MCF 10A (cell line): ENCODE measurements at regions not wholly inside any gene's neighbourhood (a gene's known extent, or its start where the extent isn't known, plus 50 kb on each side); places are given as distances from the start of the nearest gene placed in this dataset.

Source experiments
- BruUV-seq: library from RNA; stranded (reverse); fragments of 400-500 nt; replicated peaks from 2 replicates; lab custom pipeline; 2021; lab: Mats Ljungman, UMichigan
- CTCF ChIA-PET: fragments of 300-600 bp; sonication (Branson Sonifier 250); formaldehyde crosslinking; extraction: SDS; loops from one replicate; lab custom pipeline; 2021; ENCODE audit warnings: antibody characterized with exemption, inconsistent platforms; lab: Yijun Ruan, JAX
- POLR2A ChIA-PET: fragments of 300-600, 350-650 bp; sonication (Branson Sonifier 250); formaldehyde crosslinking; extraction: SDS; loops from one replicate; lab custom pipeline; 2020; ENCODE audit warnings: antibody characterized with exemption, inconsistent platforms; lab: Yijun Ruan, JAX
- DNase-seq: peaks from one replicate; pipeline ENCODE4 v3.0.0-alpha.2; 2018; ENCODE audit not compliant: unreplicated experiment
- H3K27ac Mint-ChIP-seq: one replicate; pipeline ENCODE4 v1.8.0; 2022; ENCODE audit warnings: mild to moderate bottlenecking, low read depth, mixed read lengths; ENCODE audit not compliant: unreplicated experiment
- H3K27me3 Mint-ChIP-seq: one replicate; pipeline ENCODE4 v1.8.0; 2022; ENCODE audit warnings: mixed read lengths; ENCODE audit not compliant: insufficient read depth, unreplicated experiment
- H3K36me3 Mint-ChIP-seq: one replicate; pipeline ENCODE4 v1.8.0; 2022; ENCODE audit warnings: mild to moderate bottlenecking, moderate library complexity, mixed read lengths; ENCODE audit not compliant: insufficient read depth, unreplicated experiment
- H3K4me1 Mint-ChIP-seq: one replicate; pipeline ENCODE4 v1.8.0; 2022; ENCODE audit warnings: mixed read lengths; ENCODE audit not compliant: insufficient read depth, unreplicated experiment
- H3K4me3 Mint-ChIP-seq: one replicate; pipeline ENCODE4 v1.8.0; 2022; ENCODE audit warnings: mild to moderate bottlenecking, moderate library complexity, mixed read lengths; ENCODE audit not compliant: unreplicated experiment
- H3K9me3 Mint-ChIP-seq: one replicate; pipeline ENCODE4 v1.8.0; 2022; ENCODE audit warnings: mixed read lengths; ENCODE audit not compliant: unreplicated experiment
- intact Hi-C: fragments of 100-400 bp; cut with micrococcal nuclease; formaldehyde crosslinking; loops from 2 replicates; pipeline ENCODE4 v1.14.1; 2022
- TF ChIP-seq, protein P1 (sequence below): fragments of 200-600 bp; IDR thresholded peaks from one replicate; pipeline ENCODE4 v1.8.0; 2022; ENCODE audit warnings: antibody characterized with exemption, mild to moderate bottlenecking; ENCODE audit not compliant: unreplicated experiment

DNA sequence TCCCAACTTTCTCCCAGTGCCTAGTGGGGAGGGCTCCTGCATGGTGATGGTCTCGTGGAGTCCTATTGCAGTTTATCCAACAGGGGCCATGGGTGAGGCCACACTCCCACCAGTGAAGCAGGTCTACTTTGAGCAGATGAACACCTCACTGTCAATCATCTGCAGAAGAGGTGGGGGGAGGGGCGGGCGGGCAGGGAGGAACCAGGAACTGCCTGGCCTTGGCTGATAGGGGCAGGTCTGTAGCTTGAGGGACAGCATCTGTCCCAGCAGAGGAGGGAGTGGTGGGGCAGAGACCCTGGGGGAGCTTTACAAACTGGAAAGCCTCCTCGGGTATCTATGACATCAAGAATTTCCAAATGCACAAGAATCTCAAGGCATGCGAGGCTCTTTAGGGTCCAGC lies 58.7 kb upstream of the ZNF423 start:
- CTCF ChIA-PET: interaction anchor here (0.5 kb wide), 1 partner anchor 63 kb away, joined by 5 read pairs; no protein-coding TSS in a partner anchor
- H3K4me1 Mint-ChIP-seq: no peaks in the 10 kb centered on the region
- POLR2A ChIA-PET: no interaction called here

DNA sequence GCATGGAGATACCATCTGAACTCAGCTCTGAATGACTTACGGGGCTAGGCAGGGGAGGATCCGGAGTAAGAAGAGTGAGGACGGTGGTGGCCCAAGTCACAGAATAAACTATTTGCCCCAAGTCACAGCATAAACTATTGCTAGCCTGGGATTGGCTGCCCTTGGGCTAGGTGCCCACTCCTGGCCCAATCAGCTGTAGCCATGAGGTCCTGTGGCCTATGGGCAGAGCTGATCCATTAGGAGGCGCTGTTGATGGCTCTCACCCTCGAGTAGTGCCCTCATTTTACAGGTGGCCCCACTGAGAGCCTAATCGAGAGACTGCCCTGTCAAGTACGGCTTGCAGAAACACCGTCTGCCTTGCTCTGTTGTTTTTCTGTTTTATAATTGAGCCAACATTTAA lies 62.3 kb upstream of the ZNF423 start:
- no peaks in the 10 kb centered on the region for H3K27me3 Mint-ChIP-seq
- H3K27ac Mint-ChIP-seq: no peak overlapping the region
- H3K9me3 Mint-ChIP-seq: no peaks in the 10 kb centered on the region
- intact Hi-C loops: no loop called here
- CTCF ChIA-PET: interaction anchor here (0.6 to 1.6 kb wide), 5 partner anchors 41 to 419 kb away, joined by 3 to 4 read pairs (median 3); no protein-coding TSS in a partner anchor
- no peaks in the 10 kb centered on the region for H3K36me3 Mint-ChIP-seq
- no peaks in the 10 kb centered on the region for H3K4me1 Mint-ChIP-seq
- no TSS peak for BruUV-seq
- no peak overlapping the region for H3K4me3 Mint-ChIP-seq
- TF ChIP-seq, protein P1, sequence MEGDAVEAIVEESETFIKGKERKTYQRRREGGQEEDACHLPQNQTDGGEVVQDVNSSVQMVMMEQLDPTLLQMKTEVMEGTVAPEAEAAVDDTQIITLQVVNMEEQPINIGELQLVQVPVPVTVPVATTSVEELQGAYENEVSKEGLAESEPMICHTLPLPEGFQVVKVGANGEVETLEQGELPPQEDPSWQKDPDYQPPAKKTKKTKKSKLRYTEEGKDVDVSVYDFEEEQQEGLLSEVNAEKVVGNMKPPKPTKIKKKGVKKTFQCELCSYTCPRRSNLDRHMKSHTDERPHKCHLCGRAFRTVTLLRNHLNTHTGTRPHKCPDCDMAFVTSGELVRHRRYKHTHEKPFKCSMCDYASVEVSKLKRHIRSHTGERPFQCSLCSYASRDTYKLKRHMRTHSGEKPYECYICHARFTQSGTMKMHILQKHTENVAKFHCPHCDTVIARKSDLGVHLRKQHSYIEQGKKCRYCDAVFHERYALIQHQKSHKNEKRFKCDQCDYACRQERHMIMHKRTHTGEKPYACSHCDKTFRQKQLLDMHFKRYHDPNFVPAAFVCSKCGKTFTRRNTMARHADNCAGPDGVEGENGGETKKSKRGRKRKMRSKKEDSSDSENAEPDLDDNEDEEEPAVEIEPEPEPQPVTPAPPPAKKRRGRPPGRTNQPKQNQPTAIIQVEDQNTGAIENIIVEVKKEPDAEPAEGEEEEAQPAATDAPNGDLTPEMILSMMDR: no peak
- POLR2A ChIA-PET: interaction anchor here (0.7 kb wide), 1 partner anchor 14 kb away, joined by 4 read pairs; no protein-coding TSS in a partner anchor
- DNase-seq: no peak

More for the DNA sequence above, 58.7 kb upstream of the ZNF423 start:
- Mint-ChIP-seq H3K4me3 (no peak overlapping the region), H3K27ac (no peak overlapping the region), H3K36me3 (no peaks in the 10 kb centered on the region), H3K9me3 (no peaks in the 10 kb centered on the region), H3K27me3 (peaks cover 13% of the 10 kb centered on the region)
- TF ChIP-seq, protein P1: no peak
- no peak for DNase-seq
- no TSS peak for BruUV-seq
- intact Hi-C loops: no loop called here

DNA sequence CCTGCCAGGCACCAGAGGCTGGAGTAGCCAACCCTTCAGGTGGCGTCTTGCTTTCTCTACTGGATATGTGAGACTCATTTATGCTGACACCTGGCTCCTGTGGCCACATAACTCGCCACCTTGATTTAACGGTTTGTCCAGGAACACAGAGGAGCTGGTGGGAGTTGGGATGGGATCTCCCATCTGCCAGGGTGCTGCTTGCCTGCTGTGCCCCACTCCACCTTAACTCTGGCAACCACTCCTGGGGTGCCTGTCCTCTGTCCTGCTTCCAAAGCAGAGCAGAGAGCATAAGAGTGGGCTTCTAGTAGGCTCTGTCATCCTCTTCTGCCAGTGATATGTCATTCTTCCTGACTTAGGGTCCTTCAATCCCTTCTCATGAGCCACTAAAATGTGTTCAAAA lies 63.4 kb upstream of the ZNF423 start:
- ChIA-PET POLR2A (no interaction called here), CTCF (interaction anchor here (0.6 to 4.7 kb wide), 11 partner anchors 11 to 511 kb away, joined by 3 to 45 read pairs (median 3); no protein-coding TSS in a partner anchor)
- no peak overlapping the region for H3K27ac Mint-ChIP-seq
- no peaks in the 10 kb centered on the region for H3K36me3 Mint-ChIP-seq
- no peaks in the 10 kb centered on the region for H3K4me1 Mint-ChIP-seq
- TF ChIP-seq, protein P1: no peak
- H3K27me3 Mint-ChIP-seq: no peaks in the 10 kb centered on the region
- no peak for DNase-seq
- H3K4me3 Mint-ChIP-seq: no peak overlapping the region
- no peaks in the 10 kb centered on the region for H3K9me3 Mint-ChIP-seq
- intact Hi-C loops: no loop called here
- no TSS peak for BruUV-seq

DNA sequence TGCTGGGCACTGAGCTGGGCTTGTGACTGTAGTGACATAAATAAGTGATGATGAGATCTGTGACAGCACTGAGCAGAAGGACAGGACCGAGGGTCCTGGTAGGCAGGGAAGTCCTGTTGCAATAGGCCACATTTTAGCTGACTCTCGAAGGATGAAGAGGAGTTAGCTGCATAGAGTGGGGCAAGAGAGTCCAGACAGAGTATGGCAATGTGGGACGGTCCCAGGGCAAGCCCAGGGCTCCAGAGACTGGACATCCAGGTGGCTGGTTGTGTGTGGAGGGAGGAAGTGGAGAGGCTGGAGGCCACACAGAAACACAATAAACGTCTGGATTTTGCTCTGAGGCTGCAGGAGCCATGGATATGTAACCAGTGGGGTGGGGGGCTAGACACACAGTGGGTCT lies 64.5 kb upstream of the ZNF423 start:
- Mint-ChIP-seq H3K27me3 (peaks cover 10% of the 10 kb centered on the region), H3K27ac (no peak overlapping the region), H3K4me1 (no peaks in the 10 kb centered on the region), H3K9me3 (no peaks in the 10 kb centered on the region), H3K4me3 (no peak overlapping the region), H3K36me3 (no peaks in the 10 kb centered on the region)
- POLR2A ChIA-PET: no interaction called here
- DNase-seq: no peak
- intact Hi-C loops: loop anchor here (5.0 kb wide), 1 partner anchor 428 kb away; no protein-coding TSS in a partner anchor
- TF ChIP-seq, protein P1: no peak
- CTCF ChIA-PET: interaction anchor here (0.6 to 4.7 kb wide), 14 partner anchors 11 to 1233 kb away, joined by 3 to 45 read pairs (median 4); no protein-coding TSS in a partner anchor
- no TSS peak for BruUV-seq
